GM18868 (cell line): ENCODE measurements at regions not wholly inside any gene's neighbourhood (a gene's known extent, or its start where the extent isn't known, plus 50 kb on each side); places are given as distances from the start of the nearest gene placed in this dataset.
"Not testable (repeated sequence)": the region's sequence is repeated elsewhere in the genome, so short reads cannot be mapped to it uniquely, and the experiment has no call there.

Experiments
- ATAC-seq: cut with Tn5 transposase; IDR thresholded peaks from one replicate; pipeline ENCODE4 v1.9.1; 2021; ENCODE audit warnings: mild to moderate bottlenecking, moderate library complexity; ENCODE audit not compliant: unreplicated experiment

DNA sequence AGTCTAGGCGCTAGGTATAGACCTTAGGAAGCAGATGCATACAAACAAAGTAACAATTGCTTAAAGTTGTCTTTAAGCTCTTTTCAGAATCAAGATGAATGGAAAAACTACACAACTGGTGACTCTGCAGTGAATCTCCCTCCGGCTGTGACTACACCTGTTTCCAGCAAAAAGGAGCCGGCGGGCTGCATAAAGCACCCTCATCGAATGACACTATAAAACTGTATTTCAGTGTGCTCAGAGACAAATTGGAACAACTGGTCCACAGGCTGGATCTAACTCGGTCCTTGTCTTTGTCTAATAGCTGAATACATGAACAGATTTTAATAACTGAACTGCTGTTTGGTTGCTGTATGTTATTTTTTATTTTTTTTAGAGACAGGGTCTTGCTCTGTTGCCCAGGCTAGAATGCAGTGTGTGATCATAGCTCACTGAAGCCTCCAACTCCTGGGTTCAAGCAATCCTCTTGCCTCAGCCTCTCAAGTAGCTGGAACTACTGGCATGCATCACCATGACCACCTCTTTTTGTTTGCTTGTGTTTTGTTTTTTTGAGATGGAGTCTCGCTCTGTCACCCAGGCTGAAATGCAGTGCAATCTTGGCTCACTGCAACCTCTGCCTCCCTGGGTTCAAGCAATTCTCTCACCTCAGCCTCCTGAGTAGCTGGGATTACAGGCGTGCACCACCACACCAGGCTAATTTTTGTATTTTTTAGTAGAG, 64.2 kb upstream of the SVIL start:
- ATAC-seq: no peak

DNA sequence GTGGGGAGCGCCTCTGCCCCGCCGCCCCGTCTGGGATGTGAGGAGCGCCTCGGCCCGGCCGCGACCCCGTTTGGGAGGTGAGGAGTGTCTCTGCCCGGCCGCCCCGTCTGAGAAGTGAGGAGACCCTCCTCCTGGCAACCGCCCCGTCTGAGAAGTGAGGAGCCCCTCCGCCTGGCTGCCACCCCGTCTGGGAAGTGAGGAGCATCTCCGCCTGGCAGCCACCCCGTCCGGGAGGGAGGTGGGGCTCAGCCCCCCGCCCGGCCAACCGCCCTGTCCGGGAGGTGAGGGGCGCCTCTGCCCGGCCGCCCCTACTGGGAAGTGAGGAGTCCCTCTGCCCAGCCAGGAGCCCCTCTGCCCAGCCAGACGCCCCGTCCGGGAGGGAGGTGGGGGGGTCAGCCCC, 61.8 kb upstream of the SVIL start:
- ATAC-seq: not testable (repeated sequence)

DNA sequence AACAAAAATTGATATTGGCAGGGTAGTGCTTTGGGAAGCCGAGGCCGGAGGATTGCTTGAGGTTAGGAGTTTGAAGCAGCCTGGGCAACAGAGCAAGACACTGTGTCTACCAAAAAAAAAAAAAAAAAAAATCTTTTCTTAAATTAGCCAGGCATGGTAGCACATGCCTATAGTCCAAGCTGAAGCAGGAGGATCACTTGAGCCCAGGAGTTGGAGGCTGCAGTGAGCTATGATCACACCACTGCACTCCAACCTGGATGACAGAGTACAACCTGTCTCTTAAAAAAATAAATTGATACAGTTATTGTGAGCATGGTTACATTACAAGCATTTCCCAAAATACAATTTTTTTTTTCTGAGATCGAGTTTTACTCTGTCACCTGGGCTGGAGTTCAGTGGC, 59.4 kb upstream of the SVIL start:
- no peak for ATAC-seq

DNA sequence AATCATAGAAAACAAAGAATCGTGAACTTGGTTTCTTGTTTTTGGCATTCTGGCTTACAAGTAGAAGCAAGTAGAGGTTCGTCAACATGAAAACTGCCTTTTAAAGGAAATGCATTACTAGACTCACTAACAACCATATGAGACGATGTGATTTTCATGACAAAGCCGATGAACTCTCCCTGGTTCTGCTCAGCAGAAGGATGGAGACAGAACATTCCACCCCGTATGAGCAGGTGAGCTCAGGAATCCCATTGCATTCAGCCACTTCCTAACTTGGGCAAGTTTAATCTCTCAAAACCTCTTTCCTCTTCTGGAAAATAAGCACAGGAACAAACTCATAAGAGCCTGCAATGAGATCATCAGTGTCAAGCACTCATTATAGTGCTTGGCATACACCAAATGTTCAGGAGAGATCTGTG, 57.4 kb upstream of the SVIL start:
- no peak for ATAC-seq

DNA sequence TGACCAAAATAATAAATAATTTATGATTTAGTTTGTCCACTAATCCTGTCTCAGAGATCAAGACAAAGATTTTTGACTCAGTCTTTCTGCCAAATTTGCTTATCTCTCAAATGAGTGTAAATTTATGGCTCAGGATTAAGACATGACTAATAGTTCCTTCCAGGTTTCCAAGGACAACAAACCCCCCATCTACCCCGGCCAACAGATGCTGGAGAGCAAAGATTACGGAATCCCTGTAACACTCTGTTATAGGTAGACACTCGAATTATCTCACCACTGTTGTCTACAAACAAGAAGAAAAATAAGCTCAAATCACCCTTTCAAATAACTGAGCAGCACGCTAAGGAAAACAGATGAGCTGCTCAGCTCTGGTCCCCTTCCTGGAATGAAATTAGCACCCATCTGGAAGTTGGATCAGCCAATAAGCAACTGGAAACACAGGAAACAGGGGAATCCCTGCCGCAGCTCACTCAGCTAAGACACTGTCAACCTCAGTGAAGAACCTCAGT, 56.8 kb upstream of the SVIL start:
- ATAC-seq: no peak

DNA sequence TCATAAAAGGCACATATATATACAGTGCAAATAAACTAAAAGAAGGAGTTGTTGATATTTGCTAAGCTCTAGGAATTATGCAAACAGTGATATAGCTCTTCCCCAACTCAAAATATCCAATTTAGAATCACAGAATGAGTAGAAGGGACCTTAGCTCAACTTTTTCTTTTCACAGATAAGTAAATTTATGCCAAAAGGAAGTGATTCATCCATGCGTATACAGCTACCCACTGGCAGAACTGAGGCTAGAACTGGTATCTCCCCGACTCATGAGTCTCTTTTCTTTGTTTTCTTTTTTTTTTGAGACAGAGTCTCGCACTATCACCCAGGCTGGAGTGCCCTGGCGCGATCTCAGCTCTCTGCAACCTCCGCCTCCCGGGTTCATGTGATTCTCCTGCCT, 54.2 kb upstream of the SVIL start:
- ATAC-seq: no peak

DNA sequence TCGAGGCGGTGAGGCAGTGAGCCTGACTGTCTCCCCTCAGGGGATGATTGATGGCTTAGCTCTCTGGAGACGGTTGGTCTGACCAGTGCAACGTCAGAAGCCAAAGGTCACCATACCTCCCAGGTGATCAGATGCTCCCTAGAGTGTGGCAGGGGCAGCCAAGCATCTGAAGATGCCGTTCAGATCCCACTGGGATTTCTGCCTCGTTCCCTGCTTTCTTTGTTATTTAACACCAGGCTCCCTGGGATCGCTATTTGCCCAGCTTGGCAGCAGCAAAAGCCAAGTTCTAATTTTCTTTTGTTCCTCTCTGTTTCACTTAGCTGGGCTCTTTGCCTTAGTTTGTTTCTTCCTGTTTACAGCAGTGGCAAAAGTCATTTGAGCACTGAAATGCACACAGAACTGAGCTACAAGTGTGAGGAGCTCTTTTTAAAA, 53.5 kb upstream of the SVIL start:
- ATAC-seq: no peak

DNA sequence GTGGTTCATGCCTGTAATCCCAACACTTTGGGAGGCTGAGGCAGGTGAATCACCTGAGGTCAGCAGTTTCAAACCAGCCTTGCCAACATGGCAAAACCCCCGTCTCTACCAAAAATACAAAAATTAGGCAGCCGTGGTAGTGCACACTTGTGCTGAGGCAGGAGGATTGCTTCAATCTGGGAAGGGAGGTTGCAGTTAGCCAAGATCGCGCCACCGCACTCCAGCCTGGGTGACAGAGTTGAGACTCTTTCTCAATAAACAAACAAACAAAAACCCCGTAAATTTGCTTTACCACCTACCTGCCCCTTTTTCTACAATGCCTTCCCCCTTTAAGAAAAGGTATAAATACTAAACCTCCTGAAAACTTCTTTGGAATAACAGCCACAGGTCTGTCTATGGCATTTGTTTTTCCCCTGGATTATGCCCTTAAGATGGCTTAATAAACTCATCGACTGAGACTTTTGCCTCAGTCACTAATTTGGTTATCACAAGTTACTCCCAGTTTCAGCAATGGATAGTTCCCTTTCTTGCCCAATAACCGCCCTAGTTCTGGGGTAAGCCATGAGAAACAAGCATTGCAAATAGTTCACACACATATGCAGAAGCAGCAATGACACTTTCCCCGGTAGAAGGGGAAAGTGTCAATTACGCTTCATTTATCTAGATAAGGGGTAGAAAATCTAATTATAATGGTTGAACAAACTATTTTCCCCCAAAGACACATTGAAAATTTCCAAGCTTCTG, 52.8 kb upstream of the SVIL start:
- ATAC-seq: no peak

DNA sequence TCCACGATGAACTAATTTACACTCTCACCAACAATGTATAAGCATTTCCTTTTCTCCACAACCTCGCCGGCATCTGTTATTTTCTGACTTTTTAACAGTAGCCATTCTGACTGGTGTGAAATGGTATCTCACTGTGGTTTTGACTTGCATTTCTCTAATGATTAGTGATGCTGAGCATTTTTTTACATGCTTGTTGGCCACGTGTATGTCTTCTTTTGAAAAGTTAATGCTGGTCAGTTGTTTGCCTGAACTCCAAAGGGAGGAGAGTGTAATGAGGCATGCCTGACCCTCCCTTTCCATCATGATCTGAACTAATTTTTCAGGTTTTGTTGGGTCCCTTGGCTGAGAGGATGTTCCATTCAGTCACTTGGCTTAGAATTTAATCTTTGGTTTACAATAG, 50.7 kb upstream of the SVIL start:
- no peak for ATAC-seq
